B cell (primary cell): ENCODE measurements at regions not wholly inside any gene's neighbourhood (a gene's known extent, or its start where the extent isn't known, plus 50 kb on each side); places are given as distances from the start of the nearest gene placed in this dataset.

ENCODE experiments used
- ATAC-seq: fragments of 200-7000 bp; cut with Tn5 transposase; one replicate; pipeline ENCODE4 v1.10.0; 2021; ENCODE audit warnings: low read depth, mild to moderate bottlenecking, moderate number of reproducible peaks, moderate library complexity
- CTCF ChIA-PET: fragments of 350-600 bp; sonication (Branson Sonifier 250); formaldehyde crosslinking; loops from one replicate; lab custom pipeline; 2021; ENCODE audit warnings: antibody characterized with exemption, inconsistent platforms; lab: Charles Lee
- POLR2A ChIA-PET: fragments of 350-600 bp; sonication (Branson Sonifier 250); formaldehyde crosslinking; loops from one replicate; lab custom pipeline; 2021; ENCODE audit warnings: antibody characterized with exemption; lab: Charles Lee
- DNase-seq: peaks from one replicate; pipeline ENCODE4 v3.0.0; 2013
- H2AFZ ChIP-seq: 2 replicates; pipeline ENCODE4 v1.6.1; 2012; ENCODE audit warnings: mild to moderate bottlenecking, low read depth, low read length; ENCODE audit not compliant: insufficient read depth, poor library complexity, severe bottlenecking
- H3K27ac ChIP-seq, 2 donors: 1 replicate in 1 of 2; 2 replicates in 1 of 2; pipeline ENCODE4 v1.5.1; 2012 to 2013; ENCODE audit warnings: low read length in 2 of 2, mild to moderate bottlenecking in 2 of 2, moderate library complexity in 1 of 2
- H3K27me3 ChIP-seq, 4 experiments: fragments of 200-600 bp in 1 of 4; sonication (generic) in 1 of 4; replicated peaks in 1 of 4; 1 replicate in 2 of 4; 2 replicates in 2 of 4; pipeline versions ENCODE4 v1.6.1 to v1.7.0; 2013 to 2016; ENCODE audit warnings: low read length in 3 of 4, mild to moderate bottlenecking in 2 of 4, mixed read lengths in 1 of 4, moderate library complexity in 1 of 4; ENCODE audit not compliant: insufficient read depth in 4 of 4, control insufficient read depth in 3 of 4; ENCODE audit errors: control extremely low read depth in 1 of 4
- H3K36me3 ChIP-seq, 2 experiments: replicated peaks in 1 of 2; 1 replicate in 1 of 2; 2 replicates in 1 of 2; pipeline versions ENCODE4 v1.6.1 to v1.7.1; 2013; ENCODE audit warnings: low read length in 1 of 2; ENCODE audit not compliant: insufficient read depth in 2 of 2, control insufficient read depth in 1 of 2; ENCODE audit errors: control extremely low read depth in 1 of 2, extremely low read depth in 1 of 2
- H3K4me1 ChIP-seq, 2 donors: fragments of 200-600 bp in 1 of 2; sonication (generic) in 1 of 2; 1 replicate in 1 of 2; 2 replicates in 1 of 2; pipeline versions ENCODE4 v1.5.1 to v1.6.1; 2013 to 2017; ENCODE audit warnings: low read length in 2 of 2; ENCODE audit not compliant: control insufficient read depth in 2 of 2, insufficient read depth in 2 of 2
- H3K4me2 ChIP-seq: replicated peaks from 2 replicates; pipeline ENCODE3; 2012; ENCODE audit warnings: mild to moderate bottlenecking, low read depth, low read length; ENCODE audit not compliant: poor library complexity, severe bottlenecking
- H3K4me3 ChIP-seq, 5 experiments: fragments of 200-600 bp in 1 of 5; sonication (generic) in 1 of 5; 1 replicate in 3 of 5; 2 replicates in 2 of 5; pipeline versions ENCODE4 v1.5.1 to v1.7.0; 2011 to 2016; ENCODE audit warnings: low read length in 4 of 5, mild to moderate bottlenecking in 4 of 5, low read depth in 2 of 5, control low read depth in 1 of 5, moderate library complexity in 1 of 5; ENCODE audit not compliant: insufficient read depth in 1 of 5; ENCODE audit errors: control extremely low read depth in 1 of 5, extremely low read depth in 1 of 5
- H3K79me2 ChIP-seq: fragments of 200-600 bp; sonication (generic); one replicate; pipeline ENCODE4 v1.6.0; 2016; ENCODE audit warnings: low read length; ENCODE audit not compliant: control insufficient read depth, insufficient read depth
- H3K9ac ChIP-seq: fragments of 200-600 bp; sonication (generic); 2 replicates; pipeline ENCODE4 v1.6.1; 2017; ENCODE audit warnings: mild to moderate bottlenecking, low read length, moderate library complexity
- H3K9me3 ChIP-seq, 3 donors: one replicate each; pipeline versions ENCODE4 v1.6.1 to v1.7.1; 2013; ENCODE audit warnings: low read length in 2 of 3; ENCODE audit not compliant: control insufficient read depth in 2 of 3, insufficient read depth in 1 of 3; ENCODE audit errors: control extremely low read depth in 1 of 3
- H4K20me1 ChIP-seq: 2 replicates; pipeline ENCODE4 v1.6.0; 2012; ENCODE audit warnings: mild to moderate bottlenecking, low read length; ENCODE audit not compliant: insufficient read depth, control insufficient read depth, poor library complexity, severe bottlenecking
- H3K27ac Mint-ChIP-seq: one replicate; pipeline ENCODE4 v1.8.0; 2021; ENCODE audit warnings: mixed read lengths
- H3K27me3 Mint-ChIP-seq: one replicate; pipeline ENCODE4 v1.8.0; 2021; ENCODE audit warnings: mixed read lengths
- H3K4me1 Mint-ChIP-seq: one replicate; pipeline ENCODE4 v1.8.0; 2021; ENCODE audit warnings: mixed read lengths
- H3K4me3 Mint-ChIP-seq: one replicate; pipeline ENCODE4 v1.8.0; 2021; ENCODE audit warnings: mixed read lengths
- H3K9me3 Mint-ChIP-seq: one replicate; pipeline ENCODE4 v1.8.0; 2022; ENCODE audit warnings: mixed read lengths; ENCODE audit not compliant: insufficient read depth
- EZH2 ChIP-seq: IDR thresholded peaks from 2 replicates; pipeline ENCODE4 v1.6.1; 2012; ENCODE audit warnings: borderline replicate concordance, low read depth, mild to moderate bottlenecking, moderate library complexity, low read length; ENCODE audit not compliant: insufficient read depth, poor library complexity, severe bottlenecking
- WGBS: methylation state at CpG from one replicate; pipeline ENCODE4 v1.1.5; 2013; ENCODE audit warnings: missing lambda C conversion rate; ENCODE audit not compliant: insufficient coverage; 5-methylcytosine and 5-hydroxymethylcytosine counted together
- intact Hi-C: fragments of 100-400 bp; cut with micrococcal nuclease; formaldehyde crosslinking; loops from one replicate; pipeline ENCODE4 v1.10.0; 2022
- TF ChIP-seq, protein P1 (sequence below): fragments of 200-600 bp; IDR thresholded peaks from one replicate; pipeline ENCODE4 v1.8.0; 2022; ENCODE audit warnings: antibody characterized with exemption, mild to moderate bottlenecking

DNA sequence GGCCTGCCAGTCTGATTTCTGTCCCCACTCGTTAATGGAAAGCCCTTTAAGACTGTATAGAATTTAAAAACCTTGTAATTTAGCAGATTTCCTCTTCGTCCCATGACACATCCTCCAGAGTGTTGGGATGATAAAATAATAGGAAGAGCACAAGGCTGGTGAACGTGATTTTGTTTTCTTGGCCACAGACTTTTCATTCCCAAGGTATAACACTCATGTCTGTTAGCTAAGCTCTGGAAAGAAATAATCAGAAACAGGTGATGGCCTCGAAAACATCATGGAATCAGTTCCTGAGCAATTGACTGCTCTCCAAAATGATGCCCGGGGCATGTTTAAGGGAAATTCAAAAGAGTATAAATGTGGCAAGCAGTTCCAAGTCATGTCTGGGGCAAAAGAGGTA, 337.8 kb upstream of the TCF4 start:
- H3K9me3 ChIP-seq = no peaks in the 10 kb centered on the region
- H4K20me1 ChIP-seq = no peaks in the 10 kb centered on the region
- H3K27ac Mint-ChIP-seq = no peak overlapping the region
- no peaks in the 10 kb centered on the region for H3K36me3 ChIP-seq
- no peak overlapping the region for H3K4me3 Mint-ChIP-seq
- no peak overlapping the region for H3K27ac ChIP-seq
- no peaks in the 10 kb centered on the region for H3K27me3 ChIP-seq
- ATAC-seq (no peak), DNase-seq (no peak)
- H3K4me3 ChIP-seq = no peak overlapping the region
- H3K9me3 Mint-ChIP-seq = no peaks in the 10 kb centered on the region
- H2AFZ ChIP-seq = no peak overlapping the region
- ChIA-PET CTCF (no interaction called here), POLR2A (no interaction called here)
- H3K9ac ChIP-seq = no peak overlapping the region
- no peak overlapping the region for H3K4me2 ChIP-seq
- intact Hi-C loops = no loop called here
- TF ChIP-seq EZH2 = no peak
- TF ChIP-seq, protein P1, sequence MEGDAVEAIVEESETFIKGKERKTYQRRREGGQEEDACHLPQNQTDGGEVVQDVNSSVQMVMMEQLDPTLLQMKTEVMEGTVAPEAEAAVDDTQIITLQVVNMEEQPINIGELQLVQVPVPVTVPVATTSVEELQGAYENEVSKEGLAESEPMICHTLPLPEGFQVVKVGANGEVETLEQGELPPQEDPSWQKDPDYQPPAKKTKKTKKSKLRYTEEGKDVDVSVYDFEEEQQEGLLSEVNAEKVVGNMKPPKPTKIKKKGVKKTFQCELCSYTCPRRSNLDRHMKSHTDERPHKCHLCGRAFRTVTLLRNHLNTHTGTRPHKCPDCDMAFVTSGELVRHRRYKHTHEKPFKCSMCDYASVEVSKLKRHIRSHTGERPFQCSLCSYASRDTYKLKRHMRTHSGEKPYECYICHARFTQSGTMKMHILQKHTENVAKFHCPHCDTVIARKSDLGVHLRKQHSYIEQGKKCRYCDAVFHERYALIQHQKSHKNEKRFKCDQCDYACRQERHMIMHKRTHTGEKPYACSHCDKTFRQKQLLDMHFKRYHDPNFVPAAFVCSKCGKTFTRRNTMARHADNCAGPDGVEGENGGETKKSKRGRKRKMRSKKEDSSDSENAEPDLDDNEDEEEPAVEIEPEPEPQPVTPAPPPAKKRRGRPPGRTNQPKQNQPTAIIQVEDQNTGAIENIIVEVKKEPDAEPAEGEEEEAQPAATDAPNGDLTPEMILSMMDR = no peak
- H3K4me1 Mint-ChIP-seq = no peaks in the 10 kb centered on the region
- no peaks in the 10 kb centered on the region for H3K79me2 ChIP-seq
- 100% methylated on average over 2 of the region's 5 CpGs for WGBS
- no peaks in the 10 kb centered on the region for H3K27me3 Mint-ChIP-seq
- H3K4me1 ChIP-seq = no peaks in the 10 kb centered on the region

DNA sequence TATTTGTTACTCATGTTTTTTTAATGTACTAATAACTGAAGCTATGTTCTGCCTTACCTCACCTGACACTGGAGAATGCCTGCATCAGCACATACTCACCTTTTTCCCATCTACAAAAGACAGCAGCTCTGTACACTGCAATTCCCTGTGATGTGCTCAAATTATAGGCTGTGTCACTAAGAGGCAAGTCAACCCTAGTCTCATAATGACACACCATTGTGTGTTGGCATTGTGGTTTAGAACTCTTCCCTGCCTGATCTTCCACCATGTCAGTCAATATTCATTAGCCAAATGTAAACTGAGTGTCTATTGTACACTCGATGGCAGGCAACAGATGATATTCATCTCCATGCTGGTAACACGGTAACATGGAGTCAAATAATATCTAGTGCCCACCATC, 332.1 kb upstream of the TCF4 start:
- Histone ChIP-seq H4K20me1 (no peaks in the 10 kb centered on the region), H3K4me1 (no peaks in the 10 kb centered on the region), H3K27me3 (no peaks in the 10 kb centered on the region), H3K4me2 (no peak overlapping the region), H3K27ac (no peak overlapping the region), H3K9ac (no peak overlapping the region), H3K4me3 (no peak overlapping the region), H3K9me3 (peaks cover 0 to 4% (median 0%) of the 10 kb centered on the region in 3 donors), H3K36me3 (no peaks in the 10 kb centered on the region), H3K79me2 (no peaks in the 10 kb centered on the region), H2AFZ (no peak overlapping the region)
- intact Hi-C loops = no loop called here
- TF ChIP-seq, protein P1 = no peak
- TF ChIP-seq EZH2 = no peak
- WGBS = 100% methylated on average over 1 of the region's 2 CpGs
- H3K9me3 Mint-ChIP-seq = peaks cover 6% of the 10 kb centered on the region
- H3K27me3 Mint-ChIP-seq = no peaks in the 10 kb centered on the region
- ChIA-PET CTCF (interaction anchor here (0.7 kb wide), 1 partner anchor 9 kb away, joined by 4 read pairs; no protein-coding TSS in a partner anchor), POLR2A (no interaction called here)
- H3K27ac Mint-ChIP-seq = no peak overlapping the region
- H3K4me3 Mint-ChIP-seq = no peak overlapping the region
- ATAC-seq (no peak), DNase-seq (no peak)
- H3K4me1 Mint-ChIP-seq = no peaks in the 10 kb centered on the region
